T1000 (cell line): ENCODE measurements at regions not wholly inside any gene's neighbourhood (a gene's known extent, or its start where the extent isn't known, plus 50 kb on each side); places are given as distances from the start of the nearest gene placed in this dataset.

Experiments
- DNase-seq: peaks from one replicate; lab custom pipeline; 2025; ENCODE audit warnings: mixed read lengths; lab: John Stamatoyannopoulos, UW

DNA sequence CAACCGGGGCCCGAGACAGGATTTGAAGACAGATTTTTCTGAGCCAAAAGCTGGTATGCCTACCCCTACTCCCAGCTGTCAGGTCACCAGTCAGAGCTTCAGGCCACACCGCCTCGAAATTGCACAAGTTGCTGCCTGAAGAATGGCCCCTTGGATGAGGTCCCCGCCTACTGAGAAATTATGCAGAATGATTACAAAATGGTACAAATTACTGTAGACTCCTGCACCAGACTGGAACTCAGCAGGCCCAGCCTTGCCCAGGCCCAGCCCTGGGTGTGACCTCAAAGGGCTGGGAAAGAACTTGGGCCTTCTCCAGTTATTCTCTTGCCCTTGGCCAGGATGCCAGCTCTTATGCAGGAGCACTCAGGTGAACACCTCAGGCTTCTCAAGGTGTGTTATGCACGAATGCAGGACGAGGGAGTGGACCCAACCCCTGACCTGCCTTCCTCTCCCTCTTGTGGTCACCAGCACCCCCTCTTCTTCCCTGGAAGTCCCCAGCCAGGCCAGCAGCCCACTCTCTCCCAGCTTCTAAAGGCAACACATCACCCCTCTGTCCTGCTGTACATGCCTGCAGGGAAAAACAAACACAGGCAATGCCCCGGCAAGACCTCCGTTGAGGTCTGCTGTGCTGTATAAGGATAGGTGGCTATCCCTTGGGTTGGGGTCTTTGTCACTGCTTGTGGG is 88.7 kb upstream of the NAA20 start:
- DNase-seq = no peak

GRCh38 chr20:19929012-19929360 is 88.2 kb upstream of the NAA20 start:
- DNase-seq = no peak

GRCh38 chr20:19929481-19930145 is 87.5 kb upstream of the NAA20 start:
- DNase-seq = no peak

- DNase-seq = no peak
Measured at GRCh38 chr20:19930426-19930825, 86.7 kb upstream of the NAA20 start.

GRCh38 chr20:19932170-19932667 is 84.9 kb upstream of the NAA20 start:
- DNase-seq = no peak

GRCh38 chr20:19934792-19935491 is 82.2 kb upstream of the NAA20 start:
- no peak for DNase-seq

DNA sequence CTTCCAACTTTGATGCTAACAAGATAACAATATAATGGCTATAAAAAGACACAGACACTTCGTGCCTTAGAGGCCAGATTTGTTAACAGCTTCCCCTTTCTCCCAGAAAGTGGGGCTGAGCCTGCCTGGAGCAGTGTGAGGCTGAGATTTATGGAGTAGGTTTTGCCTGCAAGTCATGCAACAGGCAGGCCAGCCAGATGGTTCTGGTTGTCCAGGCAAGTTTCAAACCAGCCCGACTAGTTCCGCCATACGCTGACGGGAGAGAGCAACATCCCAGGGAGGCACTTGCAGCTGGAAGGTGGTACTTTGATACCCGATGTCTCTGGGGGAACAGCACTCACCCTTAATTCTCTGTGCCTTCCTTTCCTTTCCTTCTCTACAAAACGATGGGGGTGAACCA is 81.3 kb upstream of the NAA20 start:
- no peak for DNase-seq

DNA sequence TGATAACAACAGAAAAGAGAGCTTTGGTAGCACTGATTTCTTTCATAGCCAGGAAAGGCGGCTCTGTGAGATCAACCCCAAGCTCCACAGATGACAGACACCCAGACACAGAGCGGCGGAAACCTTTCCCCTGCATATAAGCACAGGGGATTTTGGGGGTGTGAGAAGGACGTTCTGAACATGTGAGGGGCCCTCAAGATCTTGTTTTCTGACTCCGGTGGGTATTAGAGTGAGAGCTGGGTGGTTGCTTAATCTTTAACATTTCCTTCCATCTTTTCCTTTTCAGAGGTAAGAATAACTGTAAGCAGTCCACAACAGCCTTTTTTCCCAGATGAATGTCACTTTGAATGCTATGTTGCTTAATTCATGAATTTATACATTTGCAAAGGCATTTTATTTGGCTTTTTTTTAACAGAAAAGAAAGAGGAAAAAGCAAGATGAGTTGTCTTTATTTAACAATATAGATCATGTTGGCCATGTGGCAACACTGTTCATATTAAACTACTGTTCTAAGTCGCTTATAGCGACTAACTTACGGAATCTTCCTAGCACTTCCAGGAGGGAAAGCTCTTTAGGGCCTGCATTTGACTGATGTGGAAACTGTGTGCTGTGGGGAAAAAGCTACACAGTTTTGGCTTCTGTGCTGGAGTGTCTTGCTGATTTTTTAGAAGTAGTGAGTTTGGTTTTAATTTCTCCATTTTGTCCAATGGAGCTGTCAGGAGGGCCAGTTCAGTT is 80.5 kb upstream of the NAA20 start:
- no peak for DNase-seq

GRCh38 chr20:19937218-19937617 is 79.9 kb upstream of the NAA20 start:
- no peak for DNase-seq

DNA sequence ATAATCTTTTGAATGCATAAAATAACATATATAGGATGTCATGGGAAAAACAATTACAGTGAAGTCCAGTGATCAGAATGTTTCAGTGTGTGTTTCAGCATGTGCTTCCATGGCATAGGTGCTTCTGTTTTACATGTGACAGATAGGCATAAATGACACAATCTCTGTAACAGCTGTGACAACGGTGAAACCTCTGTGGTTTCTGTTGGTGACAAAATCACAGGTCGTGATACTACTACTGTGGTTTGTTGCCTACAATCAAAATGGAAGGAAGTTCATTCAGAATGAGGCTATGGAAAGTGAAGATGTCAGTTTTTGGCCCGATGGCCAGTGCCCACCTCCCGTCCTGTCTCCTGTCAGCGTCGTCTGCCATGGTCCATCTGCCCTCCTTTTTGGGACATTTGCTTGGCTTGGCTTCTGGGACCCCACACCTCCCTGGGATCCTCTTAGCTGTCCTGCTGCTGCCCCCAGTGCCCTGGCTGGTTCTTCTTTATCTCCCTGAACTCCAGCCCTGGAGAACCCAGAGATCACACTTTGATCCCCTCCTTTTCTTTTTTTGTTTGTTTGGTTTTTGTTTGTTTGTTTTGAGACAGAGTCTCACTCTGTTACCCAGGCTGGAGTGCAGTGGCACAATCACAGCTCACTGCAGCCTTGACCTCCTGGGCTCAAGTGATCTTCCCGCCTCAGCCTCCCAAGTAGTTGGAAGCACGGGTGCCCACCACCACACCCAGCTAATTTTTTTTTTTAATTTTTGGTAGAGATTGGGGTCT is 79.3 kb upstream of the NAA20 start:
- no peak for DNase-seq

DNA sequence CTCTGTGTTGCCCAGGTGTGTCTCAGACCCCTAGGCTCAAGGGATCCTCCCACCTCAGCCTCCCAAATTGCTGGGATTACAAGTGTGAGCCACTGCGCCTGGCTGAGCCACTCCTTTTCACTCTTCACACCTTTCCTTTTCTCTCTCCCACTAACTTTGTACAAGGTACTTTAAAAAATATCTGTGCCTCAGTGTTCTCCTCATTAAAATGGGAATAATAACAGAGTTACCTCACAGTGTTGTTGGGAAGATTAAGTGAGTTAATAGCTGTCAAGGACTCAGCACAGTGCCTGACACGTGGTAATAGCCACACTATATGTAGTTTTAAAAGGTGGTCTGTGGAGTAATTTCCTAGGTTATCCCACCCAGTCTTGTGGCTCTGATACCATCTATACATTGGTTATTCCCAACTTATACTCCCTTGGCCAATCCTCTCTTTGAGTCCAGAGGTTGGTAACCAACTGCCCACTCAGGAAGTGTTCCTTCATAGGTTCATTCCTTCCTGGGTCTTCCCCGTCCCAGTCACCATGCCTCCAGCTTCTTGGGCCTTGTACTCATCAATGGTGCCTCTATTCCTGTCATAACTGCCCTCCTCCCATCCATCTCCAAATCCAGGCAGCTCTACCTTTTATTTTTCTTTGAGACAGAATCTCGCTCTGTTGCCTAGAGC is 78.6 kb upstream of the NAA20 start:
- DNase-seq = no peak

DNA sequence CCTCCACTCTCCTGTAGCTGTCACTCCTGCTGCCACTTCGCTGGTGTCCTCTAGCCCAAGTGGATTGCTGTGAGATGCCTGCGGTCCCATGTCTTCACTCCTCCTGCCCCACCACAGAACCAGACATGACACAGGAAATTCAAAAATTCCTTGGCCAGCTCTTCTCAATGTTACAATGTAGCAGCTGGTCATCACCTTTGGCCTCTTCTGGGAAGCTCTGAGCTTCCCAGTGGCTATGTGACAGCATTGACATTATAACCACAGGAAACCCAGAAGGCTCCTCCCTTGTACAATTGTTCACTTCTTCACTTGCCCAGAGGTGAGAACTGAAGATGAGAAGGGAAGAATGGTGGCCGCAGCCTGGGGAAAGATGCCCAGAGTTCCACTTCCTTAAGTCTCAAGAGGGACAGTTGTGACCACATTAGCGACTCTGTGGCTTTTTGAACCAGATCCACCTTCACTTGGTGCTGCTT is 76.1 kb upstream of the NAA20 start:
- DNase-seq = no peak

GRCh38 chr20:19942611-19943010 is 74.6 kb upstream of the NAA20 start:
- DNase-seq = no peak

GRCh38 chr20:19943061-19943521 is 74.1 kb upstream of the NAA20 start:
- DNase-seq = no peak

DNA sequence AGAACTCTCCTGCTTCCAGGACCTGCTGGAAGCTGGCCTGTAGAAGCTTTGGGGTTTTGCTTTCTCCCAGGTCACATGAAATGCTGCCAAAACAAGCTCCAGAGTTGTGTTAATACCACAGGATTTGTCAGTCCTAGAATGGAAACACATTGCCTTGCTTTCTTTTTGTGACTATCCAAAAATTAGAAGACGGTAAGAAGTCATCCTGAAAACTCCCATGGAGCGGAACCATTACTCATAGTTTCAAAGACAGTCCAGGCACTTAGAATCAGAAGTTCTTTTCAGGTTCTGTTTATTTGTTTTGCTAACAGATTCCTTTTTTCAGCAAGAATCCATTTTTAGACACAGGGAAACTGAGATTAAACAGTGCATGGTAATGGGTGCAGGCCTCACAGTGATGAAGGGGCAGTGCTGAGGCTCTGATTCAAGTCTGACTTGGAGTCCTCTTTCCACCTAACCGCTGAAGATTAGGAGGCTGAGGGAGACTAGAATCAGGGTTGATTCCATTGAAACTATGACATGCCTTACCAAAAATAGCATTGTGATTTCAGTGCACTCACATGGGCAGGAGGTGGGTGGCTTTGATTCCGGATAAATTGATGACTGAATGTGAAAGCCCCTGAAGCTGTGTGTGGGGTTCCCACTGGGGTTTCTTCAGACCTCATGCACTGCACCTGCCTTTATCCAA is 72.2 kb upstream of the NAA20 start:
- DNase-seq = no peak

DNA sequence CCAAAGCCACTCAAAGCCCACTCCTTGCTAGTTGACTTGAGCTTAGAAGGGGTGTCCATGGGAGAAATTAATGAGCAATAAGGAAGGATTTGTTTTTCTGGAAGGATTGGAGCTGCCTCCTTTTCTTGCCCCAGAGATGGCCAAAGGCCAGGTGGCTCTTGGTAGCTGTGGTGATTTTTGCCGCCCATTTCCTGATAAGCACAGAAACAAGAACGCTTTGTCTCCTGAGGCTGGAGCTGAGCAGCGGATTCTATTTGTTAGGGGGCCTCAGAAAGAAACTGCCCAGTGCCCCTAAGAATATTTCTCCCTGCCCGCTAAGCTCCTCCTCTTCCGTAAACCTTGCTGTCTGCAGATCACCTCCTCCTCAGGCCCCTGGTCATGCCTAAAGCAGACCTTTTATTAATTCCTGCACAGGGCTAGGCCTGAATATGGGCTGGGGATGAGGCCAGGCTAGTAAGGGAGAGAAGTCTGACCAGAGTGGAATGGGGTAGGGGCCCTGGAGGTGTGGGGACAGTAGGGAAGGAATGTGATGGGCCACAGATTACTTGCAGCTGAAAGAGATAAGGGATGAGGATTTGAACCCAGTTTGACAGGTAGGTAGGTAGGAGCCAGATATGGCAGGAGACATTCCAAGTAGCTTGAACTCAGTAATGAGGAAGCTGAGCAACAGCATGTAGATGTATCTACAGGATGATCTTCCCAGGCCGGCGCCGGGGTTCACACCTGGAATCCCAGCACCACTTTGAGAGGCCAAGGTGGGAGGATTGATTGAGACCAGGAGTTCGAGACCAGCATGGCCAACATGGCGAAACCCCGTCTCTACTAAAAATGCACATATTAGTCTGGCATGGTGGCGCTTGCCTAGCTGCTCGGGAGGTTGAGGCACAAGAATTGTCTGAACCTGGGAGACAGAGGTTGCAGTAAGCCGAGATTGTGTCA is 71.2 kb upstream of the NAA20 start:
- DNase-seq = no peak

GRCh38 chr20:19947611-19948264 is 69.4 kb upstream of the NAA20 start:
- no peak for DNase-seq

DNA sequence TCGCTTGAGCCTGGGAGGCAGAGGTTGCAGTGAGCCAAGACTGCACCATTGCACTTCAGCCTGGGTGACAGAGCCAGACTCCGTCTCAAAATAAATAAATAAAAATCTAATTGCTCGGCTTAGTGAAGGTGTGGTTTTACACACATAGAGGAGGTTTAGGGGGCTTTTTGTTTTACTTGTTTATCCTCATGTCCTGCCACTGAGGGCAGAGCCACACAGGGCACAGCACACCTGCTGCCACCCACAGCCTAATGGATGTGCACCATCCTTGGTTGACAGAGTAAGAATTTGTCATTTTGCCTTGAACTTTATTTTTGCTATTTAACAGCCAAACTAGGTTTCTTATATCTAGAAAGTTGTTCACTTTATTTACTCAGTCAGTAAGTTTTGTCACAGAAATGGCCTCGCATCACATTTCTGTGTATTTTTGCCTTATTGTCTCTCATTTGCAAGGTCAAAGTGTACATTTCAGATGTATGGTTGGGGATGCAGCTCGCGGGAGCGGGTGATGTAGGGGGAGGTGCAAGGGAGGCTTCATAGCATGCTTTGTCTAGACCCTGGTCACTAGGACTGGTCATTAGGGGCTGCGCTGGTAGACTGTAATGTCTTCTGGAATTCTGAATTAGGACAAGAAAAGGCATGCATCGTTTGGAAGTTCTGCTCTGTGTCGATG is 67.8 kb upstream of the NAA20 start:
- no peak for DNase-seq
